ENCODE measurements at regions not wholly inside any gene's neighbourhood (a gene's known extent, or its start where the extent isn't known, plus 50 kb on each side); places are given as distances from the start of the nearest gene placed in this dataset.

- no peak for TF ChIP-seq CTCF (conservative IDR thresholded peaks at IDR 0.05; ENCODE audit: low read depth, low read length)
Observed at GRCh38 chr5:179420476-179420875, 75.2 kb upstream of the ADAMTS2 start.

GRCh38 chr5:179418972-179419371 lies 73.7 kb upstream of the ADAMTS2 start:
- DNase-seq (ENCODE audit: low read depth), result no peak
- TF ChIP-seq CTCF (conservative IDR thresholded peaks at IDR 0.05; ENCODE audit: low read depth, low read length), result no peak
- no peak overlapping the region for H3K4me3 ChIP-seq (ENCODE audit: low read length)

More at GRCh38 chr5:179420476-179420875, 75.2 kb upstream of the ADAMTS2 start:
- no peak overlapping the region for H3K4me3 ChIP-seq (ENCODE audit: low read length)
- DNase-seq (ENCODE audit: low read depth), result no peak

- no peak for DNase-seq (ENCODE audit: low read depth)
- TF ChIP-seq CTCF (conservative IDR thresholded peaks at IDR 0.05; ENCODE audit: low read depth, low read length), result no peak
- H3K4me3 ChIP-seq (ENCODE audit: low read length), result no peak overlapping the region
Observed at GRCh38 chr5:179417696-179418095, 72.4 kb upstream of the ADAMTS2 start.

- H3K4me3 ChIP-seq (ENCODE audit: low read length), result no peak overlapping the region
- DNase-seq (ENCODE audit: low read depth), result no peak
- TF ChIP-seq CTCF (conservative IDR thresholded peaks at IDR 0.05; ENCODE audit: low read depth, low read length), result no peak
Observed at GRCh38 chr5:179417016-179417415, 71.8 kb upstream of the ADAMTS2 start.

- H3K4me3 ChIP-seq (ENCODE audit: low read length), result no peak overlapping the region
- no peak for TF ChIP-seq CTCF (conservative IDR thresholded peaks at IDR 0.05; ENCODE audit: low read depth, low read length)
- no peak for DNase-seq (ENCODE audit: low read depth)
Observed at GRCh38 chr5:179416114-179416822, 71.0 kb upstream of the ADAMTS2 start.

- DNase-seq (ENCODE audit: low read depth), result no peak
- H3K4me3 ChIP-seq (ENCODE audit: low read length), result no peak overlapping the region
- no peak for TF ChIP-seq CTCF (conservative IDR thresholded peaks at IDR 0.05; ENCODE audit: low read depth, low read length)
Observed at GRCh38 chr5:179415291-179416060, 70.2 kb upstream of the ADAMTS2 start.

Data from retinal pigment epithelial cell (primary cell).